DMS114 treated with DMSO at 0.1 percent for 48 hours (cell line): ENCODE measurements at regions not wholly inside any gene's neighbourhood (a gene's known extent, or its start where the extent isn't known, plus 50 kb on each side); places are given as distances from the start of the nearest gene placed in this dataset.

Experiments
- DNase-seq: peaks from one replicate; lab custom pipeline; 2025; ENCODE audit not compliant: unreplicated experiment; lab: John Stamatoyannopoulos, UW

DNA sequence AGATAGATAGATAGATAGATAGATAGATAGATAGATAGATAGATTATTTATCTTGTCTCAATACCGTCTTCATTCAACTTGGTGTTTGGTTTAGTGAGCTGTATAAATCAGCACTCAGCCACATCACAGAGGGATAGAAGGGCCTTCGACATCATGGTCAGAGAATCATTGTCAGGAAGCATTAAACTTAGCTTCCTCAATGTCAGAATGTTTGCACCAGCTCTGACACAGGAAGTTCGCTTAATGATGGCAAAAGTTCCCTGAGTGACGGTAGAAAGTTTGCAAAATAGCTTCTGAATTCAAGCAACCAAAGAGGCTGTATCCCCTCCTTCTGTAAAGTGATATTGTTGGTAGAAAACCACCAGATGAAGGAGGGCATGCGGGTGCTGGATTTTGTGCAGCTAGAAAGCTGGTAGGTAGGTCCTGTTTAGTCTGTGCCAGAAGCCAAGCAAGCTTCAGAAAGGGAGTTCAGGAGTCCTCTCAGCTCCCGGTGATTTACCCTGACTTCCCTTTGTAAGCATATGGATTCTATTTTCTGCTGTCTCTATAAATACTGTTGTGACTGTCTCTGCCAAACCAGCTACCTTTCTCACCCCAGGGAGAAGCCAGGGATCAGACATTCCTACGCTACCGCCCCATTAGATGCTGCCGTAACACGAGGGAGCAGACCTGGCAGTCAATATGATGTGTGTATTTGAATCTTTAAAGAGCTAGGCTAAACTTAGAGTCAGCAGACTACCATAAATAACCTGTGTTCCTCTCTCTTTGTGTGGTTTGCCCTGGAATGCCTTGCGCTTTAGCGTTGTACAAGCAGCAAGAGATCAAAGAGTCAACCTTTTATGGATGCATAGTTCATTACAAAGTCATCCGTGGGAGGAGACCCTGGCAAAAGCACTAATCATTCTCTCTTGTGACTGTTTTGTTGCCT is 200.5 kb upstream of the KIAA1217 start:
- DNase-seq, result no peak

DNA sequence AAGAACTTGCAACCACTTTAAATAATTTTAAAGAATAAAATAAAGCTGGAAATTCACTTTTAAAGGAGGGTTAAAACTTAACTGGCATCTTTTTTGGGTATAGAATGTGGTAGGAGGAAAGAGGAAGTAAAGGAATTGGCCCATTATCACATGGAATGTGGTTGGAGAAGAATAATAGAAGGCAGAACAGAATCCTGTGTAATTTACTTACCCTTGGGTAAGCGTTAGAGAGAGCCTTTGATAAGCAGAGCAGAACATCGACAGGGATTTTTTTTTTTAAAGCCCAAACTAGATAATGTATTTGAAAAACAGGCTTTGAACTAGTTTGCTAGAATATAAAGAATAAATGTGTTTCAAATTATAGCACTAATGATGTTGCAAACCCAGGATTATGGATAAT is 199.8 kb upstream of the KIAA1217 start:
- DNase-seq, result no peak

DNA sequence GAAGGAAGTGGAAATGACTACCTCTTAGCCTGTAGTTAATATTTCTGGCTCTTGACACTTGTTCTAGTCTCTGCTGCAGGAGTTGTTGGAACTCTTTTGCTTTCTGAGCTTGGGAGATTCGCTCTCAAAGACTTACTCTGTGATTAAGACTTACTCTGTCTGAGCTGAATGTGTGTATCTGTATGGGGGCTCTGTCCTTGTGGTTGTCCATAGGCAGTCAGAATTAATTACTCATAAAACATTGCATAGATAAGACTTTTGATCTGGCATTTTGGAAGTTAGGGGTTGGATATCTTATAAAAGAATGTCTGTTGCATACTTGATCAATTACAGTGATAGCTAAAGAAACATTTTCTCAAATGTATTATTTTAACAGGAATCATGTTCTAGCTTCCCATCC is 199.2 kb upstream of the KIAA1217 start:
- DNase-seq, result no peak

DNA sequence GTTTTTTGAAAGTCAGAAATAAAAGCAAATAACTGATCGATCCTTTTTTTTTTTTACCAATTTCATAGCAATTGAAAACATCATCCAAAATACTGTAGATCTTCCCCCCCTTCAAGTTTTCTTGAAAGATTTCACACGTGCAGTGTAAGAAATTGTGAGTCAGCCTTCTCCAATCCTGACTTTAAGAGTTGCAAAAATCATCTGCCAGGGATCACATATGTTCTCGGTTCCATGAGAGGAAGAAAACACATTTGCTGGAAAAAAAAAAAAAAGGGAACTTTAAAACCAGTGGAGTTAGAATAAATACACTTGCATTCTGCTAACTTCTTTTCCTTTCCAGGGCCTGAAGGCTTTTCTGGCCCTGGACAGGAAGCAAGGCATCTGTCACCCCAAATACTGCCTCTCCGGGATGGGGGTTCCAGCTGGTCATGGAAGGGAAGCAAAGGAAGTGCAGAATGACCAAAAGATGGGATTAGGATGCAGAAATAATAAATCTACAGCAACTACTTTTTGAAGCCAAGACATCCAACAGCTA is 198.4 kb upstream of the KIAA1217 start:
- no peak for DNase-seq

DNA sequence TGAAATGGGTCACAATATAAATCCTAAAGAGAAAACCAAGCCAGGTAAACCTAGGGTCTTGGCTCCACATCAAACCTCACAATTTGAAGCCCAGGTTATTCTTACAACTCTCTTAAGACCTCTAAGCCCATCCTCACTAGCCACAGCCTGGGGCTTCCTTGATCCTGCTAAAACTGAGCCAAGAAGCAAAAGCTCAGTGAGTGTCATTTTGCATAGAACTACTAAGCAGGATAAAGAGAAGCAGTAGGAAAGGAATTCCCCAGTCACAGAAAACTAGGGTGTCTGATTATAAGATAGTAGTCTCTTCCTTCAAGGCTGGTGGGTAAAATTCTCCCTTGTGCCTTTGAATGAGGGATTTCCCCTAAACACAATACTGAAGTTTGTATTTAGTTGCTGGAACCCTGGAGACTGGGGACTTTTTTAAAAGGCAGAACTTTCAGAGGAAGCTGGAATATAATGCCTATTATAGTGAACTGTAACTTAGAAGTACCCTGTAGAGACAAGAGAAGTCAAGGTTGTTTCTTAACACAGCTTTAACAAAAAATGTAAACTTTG is 196.6 kb upstream of the KIAA1217 start:
- no peak for DNase-seq

DNA sequence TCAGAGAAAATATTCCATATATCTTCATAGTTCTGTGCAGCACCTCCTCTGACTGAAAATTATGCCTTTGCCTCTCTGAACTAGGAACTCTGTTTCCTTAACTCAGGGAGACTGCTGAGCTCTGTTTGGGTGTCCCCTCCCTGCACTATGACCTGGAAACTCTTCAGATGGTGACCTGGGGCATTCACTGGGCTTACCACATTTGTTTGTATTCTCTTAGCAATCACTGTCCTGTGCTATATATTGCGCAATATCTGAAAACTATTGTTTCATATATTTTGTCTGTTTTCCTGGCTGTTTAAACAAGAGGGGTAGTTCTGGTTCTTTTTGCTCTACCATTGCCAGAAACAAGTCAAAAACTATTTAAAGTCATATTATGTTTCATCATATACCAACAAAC is 181.8 kb upstream of the KIAA1217 start:
- no peak for DNase-seq

DNA sequence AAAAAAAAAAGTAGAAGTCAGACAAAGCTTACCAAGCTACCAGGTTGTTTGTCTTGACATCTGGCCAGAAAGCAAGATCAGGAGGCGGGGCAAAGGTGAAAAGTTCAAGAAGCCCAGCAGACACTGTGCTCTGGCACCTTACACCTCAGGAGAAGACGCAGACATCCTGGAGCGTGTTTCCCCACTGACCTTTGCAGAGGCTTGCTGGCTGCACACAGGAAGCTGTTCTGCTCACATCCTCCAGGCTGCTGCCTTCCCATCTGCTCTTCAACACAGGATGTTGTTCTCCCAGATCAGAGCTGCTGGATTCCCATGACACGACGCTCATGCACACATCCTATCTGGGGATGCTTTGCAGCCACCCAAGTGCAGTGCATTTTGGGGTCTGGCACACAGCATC is 174.4 kb upstream of the KIAA1217 start:
- no peak for DNase-seq

DNA sequence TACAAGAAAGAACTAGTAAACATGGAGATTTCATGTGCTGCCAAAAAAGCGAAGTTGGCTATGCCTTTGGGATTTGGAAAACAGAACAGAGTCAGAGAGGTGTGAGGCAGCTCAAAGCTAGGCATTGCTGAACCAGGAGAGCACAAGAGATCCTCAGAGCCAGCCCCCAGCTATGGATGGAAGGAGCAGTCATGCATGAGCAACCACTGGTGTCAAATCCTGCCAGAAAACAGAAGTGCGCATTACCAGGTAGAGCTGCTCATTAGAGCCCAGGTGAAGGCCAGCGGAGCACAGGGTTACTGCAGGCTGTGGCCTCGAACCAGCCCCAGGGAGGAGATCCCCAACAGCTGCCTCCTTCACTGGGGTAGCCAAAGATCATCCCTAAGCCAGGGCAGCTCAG is 173.2 kb upstream of the KIAA1217 start:
- no peak for DNase-seq

DNA sequence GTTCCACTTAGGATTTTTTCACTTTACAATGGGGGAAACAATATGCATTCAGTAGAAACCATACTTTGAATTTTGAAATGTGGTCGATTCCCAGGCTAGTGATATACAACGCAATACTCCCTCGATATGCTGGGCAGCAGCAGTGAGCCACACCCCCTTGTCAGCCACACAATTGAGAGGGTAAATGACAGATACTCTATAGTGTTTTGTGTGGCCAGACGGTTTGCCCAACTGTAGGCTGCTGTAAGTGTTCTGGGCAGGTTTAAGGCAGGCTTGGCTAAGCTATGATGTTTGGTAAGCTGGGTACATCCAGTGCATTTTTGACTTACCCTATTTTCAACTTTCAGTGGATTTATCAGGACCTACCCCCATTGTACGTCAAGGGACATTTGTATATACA is 169.6 kb upstream of the KIAA1217 start:
- DNase-seq, result no peak

DNA sequence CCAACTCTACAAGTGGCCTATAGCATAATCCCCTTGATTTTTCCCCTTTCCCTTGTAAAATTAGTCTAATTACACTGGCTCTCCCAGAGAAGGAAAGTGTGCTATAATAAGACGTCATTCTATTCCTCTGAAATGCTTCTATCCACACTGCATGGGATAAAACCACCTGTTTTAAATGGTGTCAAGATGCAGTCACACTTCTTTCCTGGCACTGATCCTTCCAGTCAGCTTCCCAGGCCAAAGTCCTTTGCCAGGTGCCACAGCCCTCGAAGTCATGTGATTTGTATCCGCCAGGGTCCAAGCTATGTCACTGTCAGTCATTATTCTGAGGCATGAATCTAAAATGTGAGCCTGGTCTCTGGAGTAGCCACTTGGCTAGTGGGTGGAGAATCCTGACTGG is 169.0 kb upstream of the KIAA1217 start:
- DNase-seq, result no peak

DNA sequence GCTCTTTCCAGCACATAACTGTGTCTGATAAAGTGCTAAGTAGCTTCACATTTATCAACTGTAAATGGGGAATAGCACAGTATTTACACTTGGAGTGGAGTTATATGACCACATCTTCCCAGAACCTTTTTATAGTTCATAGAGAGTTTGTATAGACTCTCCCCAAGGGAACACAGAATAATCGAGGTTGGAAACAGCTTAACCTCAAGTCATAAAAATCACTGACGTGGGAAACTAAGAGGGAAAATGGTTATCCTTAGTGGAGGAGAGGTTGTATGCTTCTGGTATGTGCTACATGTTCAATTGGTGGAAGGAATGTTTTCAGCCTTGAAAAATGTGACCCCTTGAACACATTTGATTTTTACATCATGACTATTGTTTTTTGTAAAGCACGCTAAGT is 167.9 kb upstream of the KIAA1217 start:
- DNase-seq, result no peak

DNA sequence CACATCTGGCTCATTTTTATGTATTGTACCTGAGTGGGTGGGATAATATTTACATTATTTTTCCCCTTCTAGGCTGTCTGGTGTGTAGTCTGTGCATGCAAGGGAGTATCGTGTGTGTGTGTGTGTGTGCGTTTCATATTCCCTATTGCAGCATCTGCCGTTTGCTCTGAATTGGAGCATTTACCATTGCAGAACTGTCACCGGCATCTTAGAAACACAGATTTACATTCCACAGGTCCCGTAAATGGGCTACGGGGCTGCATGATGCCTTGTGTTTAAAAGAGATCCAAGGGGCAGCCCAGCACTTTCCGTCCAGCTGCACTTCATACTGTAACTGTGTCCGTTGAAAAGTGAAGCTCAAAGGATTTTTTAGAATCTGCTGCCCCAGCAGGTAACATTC is 167.1 kb upstream of the KIAA1217 start:
- DNase-seq, result no peak

DNA sequence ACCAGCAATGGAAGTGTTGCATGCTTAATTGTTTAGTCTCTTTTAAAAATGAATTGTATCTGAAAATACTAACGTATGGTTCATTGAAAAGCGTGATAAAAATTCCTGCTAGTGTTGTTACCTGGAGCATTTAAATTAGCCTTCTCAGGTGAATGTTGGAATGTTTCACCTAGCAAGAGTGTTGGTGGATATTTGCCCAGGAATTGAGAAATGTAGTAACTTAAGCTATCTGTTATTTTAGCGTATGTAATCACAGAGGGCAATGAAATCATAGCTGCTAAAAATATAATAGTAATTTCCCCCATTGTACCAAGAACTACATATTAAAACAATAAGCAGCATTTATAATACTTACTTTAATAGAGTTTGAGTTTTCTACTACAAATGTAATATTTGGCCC is 166.1 kb upstream of the KIAA1217 start:
- DNase-seq, result no peak

DNA sequence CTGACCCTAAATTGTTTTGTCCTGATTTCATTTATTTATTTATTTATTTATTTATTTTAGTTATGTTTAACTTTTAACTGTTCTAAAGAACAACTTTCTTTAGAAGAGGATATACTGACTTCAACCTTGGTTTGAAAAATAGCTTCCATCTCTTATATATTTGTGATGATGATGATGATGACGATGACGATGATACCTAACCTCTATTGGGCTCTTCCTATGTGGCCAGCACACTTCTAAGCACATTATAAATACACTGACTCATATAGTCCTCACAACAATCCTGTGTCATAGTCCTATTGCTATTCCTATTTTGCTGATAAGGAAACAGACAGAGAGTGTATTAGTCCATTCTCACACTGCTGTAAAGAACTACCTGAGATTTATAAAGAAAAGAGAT is 162.9 kb upstream of the KIAA1217 start:
- no peak for DNase-seq

DNA sequence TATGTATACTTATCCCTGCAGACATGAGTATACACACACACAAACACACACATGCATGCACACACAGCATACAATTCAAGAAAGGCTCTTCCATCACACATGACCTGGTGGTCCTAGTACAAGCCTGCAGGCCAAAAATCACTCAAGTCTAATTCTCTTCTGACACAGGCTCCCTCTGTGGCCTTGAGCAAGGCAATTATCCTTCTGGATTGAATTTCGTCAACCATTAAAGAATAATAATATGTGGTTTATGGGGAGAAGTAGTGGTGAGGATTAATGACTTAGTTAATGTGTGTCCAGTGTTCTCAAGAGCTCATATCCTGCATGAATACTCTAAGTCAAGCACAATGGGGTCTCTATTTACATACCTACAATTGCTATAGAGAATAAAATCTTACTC is 161.8 kb upstream of the KIAA1217 start:
- no peak for DNase-seq

DNA sequence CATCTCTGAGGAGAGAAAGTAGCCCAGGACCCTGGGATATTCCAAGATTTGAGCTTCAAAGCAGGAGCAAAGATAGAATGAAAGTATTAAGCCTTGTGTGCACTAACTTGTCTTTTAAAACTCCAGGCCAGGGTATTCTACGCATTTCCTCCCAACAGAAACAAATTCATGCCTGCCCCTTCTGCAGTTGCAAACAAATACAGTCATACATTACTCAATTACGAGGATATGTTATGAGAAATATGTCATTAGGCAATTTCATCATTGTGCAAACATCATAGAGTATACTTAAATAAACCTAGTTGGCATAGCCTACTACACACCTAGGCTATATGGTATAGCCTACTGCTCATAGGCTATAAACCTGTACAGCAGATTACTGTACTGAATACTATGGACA is 154.5 kb upstream of the KIAA1217 start:
- no peak for DNase-seq

DNA sequence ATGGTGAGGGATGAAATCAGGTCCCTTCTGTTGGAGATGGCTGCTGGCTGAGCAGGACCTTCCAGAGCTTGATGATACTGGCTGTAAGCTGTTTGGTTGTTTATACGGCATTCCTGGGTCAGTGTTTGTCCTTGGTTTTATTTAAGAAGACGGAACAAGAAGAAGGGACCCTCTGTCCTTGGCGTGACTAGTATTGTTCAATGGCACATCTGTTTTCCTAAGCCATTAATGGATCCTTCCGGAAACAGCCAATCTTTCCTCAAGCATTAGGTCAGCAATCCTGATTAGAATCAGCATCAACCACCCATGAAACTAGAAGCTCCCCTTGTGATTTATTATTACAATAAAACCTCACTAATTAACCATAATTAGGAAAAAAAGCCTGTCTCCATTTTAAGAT is 128.7 kb upstream of the KIAA1217 start:
- DNase-seq, result no peak

DNA sequence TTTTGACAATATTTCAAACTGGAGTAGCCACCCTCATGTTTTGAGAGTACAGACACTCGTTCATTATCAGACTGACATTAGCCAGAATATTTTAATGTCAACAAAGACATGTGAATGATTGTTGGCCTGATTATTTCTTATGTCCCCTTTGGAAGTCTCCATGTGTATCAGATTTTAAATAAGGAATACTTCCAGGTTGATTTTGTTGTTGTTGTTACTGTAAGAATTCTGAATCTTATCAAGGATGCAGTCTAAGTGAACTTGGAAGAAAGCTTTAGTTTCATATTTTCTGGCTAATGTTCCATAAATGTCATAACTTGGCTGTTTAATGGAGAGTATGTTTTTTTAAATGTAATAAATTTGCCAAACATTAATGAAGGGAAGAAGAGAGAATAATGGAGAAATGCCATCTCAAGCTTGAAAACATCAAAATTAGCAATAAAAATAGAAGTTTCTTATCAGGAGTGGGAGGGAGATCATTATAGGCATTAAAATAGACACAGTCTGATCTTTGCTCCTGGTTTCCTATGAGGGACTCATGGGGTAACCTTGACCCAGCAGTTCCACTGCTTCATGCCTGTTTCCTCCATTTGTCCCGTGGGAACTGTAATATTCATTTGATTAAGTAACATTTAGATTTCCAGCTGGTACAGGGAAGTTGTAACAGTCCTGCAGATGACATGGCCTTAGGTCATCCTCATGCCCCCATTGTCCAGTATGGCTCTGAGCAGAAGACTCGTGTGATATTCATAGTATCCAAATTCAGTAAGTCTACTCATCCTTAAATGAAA is 122.4 kb upstream of the KIAA1217 start:
- DNase-seq, result no peak

DNA sequence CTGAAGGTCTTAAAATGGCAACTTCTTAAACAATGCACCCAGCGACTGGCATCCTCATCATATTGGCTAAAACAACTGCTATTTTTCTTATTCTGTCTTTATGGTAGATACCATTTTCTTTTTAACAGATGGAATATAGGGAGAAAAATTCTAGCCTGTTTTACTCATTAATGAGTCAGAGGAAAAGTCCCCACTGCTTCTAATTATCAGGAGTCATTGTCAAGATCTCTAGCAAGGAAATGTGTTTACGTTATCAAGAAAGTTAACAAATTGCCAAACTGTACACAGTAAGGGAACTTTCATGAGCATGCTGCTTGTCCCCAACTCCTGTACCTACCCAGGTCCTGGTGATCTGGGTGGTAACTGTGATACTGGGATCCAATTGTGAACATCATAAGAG is 117.7 kb upstream of the KIAA1217 start:
- DNase-seq, result no peak

DNA sequence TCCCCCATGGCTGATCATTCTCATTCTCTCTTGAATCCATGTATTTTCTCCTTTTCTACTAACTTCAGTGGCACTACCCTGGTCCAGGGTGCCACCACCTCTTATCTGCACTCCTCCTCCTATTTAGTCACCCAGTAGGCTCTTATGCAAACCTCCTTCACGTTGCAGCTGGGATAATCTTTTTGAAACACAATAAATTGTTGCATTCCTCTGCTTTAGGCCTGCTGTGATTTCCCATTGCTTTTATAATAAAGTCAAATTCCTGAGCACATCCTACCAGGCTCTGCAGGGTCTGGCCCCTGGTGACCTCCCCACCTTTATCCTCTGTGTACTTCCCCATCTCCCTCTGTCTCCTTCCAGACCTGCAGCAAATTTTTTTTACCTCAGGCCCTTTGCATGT is 112.7 kb upstream of the KIAA1217 start:
- DNase-seq, result no peak

DNA sequence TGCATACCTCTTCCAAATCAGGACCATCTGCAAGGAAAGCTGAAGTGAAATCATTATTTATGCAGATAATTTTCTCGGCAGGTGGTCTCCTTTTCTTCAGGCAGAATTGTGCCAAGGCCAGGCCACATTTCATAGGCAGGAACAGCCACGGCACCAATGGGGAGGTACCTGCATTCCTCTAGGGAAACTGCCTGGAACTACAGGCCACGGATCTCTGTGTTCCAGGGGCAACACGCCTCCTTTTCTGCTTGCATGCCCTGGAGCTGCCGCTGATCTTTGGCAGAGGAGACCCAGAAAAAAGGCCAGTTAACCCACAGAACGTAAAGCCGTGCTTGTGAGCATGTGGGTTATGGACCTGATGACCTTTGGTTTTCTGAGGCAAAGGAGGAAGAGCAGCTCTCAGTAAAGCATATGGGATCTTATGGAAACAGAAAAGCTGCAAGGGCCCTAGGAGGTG is 111.2 kb upstream of the KIAA1217 start:
- no peak for DNase-seq

DNA sequence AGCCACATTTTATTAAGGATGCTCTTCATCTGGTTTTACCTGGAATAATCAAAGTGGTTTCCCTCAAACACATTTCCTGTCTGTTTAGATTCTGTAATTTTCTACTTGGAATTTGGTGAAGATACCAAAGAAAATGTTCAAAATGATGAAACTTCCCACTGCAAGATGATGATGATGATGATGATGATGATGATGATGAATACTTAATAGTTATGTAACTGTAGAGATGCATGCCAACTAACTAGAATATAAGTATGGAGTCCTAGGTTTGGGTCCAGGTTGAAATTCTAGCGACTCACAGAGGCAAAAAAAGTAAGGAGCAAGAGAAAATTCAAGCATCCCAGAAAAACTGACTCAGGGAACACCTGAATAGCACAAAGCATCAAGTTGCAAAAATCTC is 104.0 kb upstream of the KIAA1217 start:
- no peak for DNase-seq
